Neural crest cell (in vitro differentiated cells): ENCODE measurements at regions not wholly inside any gene's neighbourhood (a gene's known extent, or its start where the extent isn't known, plus 50 kb on each side); places are given as distances from the start of the nearest gene placed in this dataset.

Source experiments
- DNase-seq: peaks from one replicate; pipeline ENCODE4 v3.0.0; 2021; ENCODE audit warnings: low read depth, mixed read lengths, low spot score
- H3K27ac Mint-ChIP-seq: one replicate; pipeline ENCODE4 v1.8.0; 2021; ENCODE audit warnings: mild to moderate bottlenecking, mixed read lengths; ENCODE audit not compliant: unreplicated experiment
- H3K27me3 Mint-ChIP-seq: 2 replicates; pipeline ENCODE4 v1.8.0; 2021; ENCODE audit warnings: low read depth, mild to moderate bottlenecking, mixed read lengths
- H3K36me3 Mint-ChIP-seq: 2 replicates; pipeline ENCODE4 v1.8.0; 2021; ENCODE audit warnings: low read depth, mild to moderate bottlenecking, mixed read lengths
- H3K4me1 Mint-ChIP-seq: 2 replicates; pipeline ENCODE4 v1.8.0; 2021; ENCODE audit warnings: mixed read lengths
- H3K4me3 Mint-ChIP-seq: one replicate; pipeline ENCODE4 v1.8.0; 2021; ENCODE audit warnings: mild to moderate bottlenecking, mixed read lengths
- H3K9me3 Mint-ChIP-seq: 2 replicates; pipeline ENCODE4 v1.8.0; 2021; ENCODE audit warnings: mixed read lengths
- CTCF ChIP-seq: fragments of 200-600 bp; sonication (generic); conservative IDR thresholded peaks from 2 replicates; pipeline ENCODE4 v1.5.0; 2021; ENCODE audit warnings: antibody characterized with exemption, mild to moderate bottlenecking

- H3K27me3 Mint-ChIP-seq: peaks cover 14% of the 10 kb centered on the region
- no peaks in the 10 kb centered on the region for H3K36me3 Mint-ChIP-seq
- DNase-seq: no peak
- H3K4me3 Mint-ChIP-seq: no peak overlapping the region
- TF ChIP-seq CTCF: no peak
- no peak overlapping the region for H3K27ac Mint-ChIP-seq
- no peaks in the 10 kb centered on the region for H3K4me1 Mint-ChIP-seq
- H3K9me3 Mint-ChIP-seq: no peaks in the 10 kb centered on the region
Measured at GRCh38 chr20:7695051-7695495, 245.2 kb downstream of the HAO1 start.

GRCh38 chr20:7695635-7696034 lies 244.6 kb downstream of the HAO1 start:
- no peak for TF ChIP-seq CTCF
- no peaks in the 10 kb centered on the region for H3K9me3 Mint-ChIP-seq
- DNase-seq: no peak
- H3K36me3 Mint-ChIP-seq: no peaks in the 10 kb centered on the region
- no peak overlapping the region for H3K4me3 Mint-ChIP-seq
- H3K27ac Mint-ChIP-seq: no peak overlapping the region
- H3K4me1 Mint-ChIP-seq: no peaks in the 10 kb centered on the region
- peaks cover 17% of the 10 kb centered on the region for H3K27me3 Mint-ChIP-seq

GRCh38 chr20:7696311-7696710 lies 243.9 kb downstream of the HAO1 start:
- no peak for DNase-seq
- Mint-ChIP-seq H3K4me1 (no peaks in the 10 kb centered on the region), H3K27ac (no peak overlapping the region), H3K4me3 (no peak overlapping the region), H3K36me3 (no peaks in the 10 kb centered on the region), H3K9me3 (no peaks in the 10 kb centered on the region), H3K27me3 (peaks cover 18% of the 10 kb centered on the region)
- no peak for TF ChIP-seq CTCF

GRCh38 chr20:7702141-7702540 lies 238.1 kb downstream of the HAO1 start:
- H3K4me3 Mint-ChIP-seq: no peak overlapping the region
- H3K4me1 Mint-ChIP-seq: no peaks in the 10 kb centered on the region
- no peaks in the 10 kb centered on the region for H3K36me3 Mint-ChIP-seq
- TF ChIP-seq CTCF: no peak
- no peaks in the 10 kb centered on the region for H3K9me3 Mint-ChIP-seq
- H3K27me3 Mint-ChIP-seq: peaks cover 28% of the 10 kb centered on the region
- no peak overlapping the region for H3K27ac Mint-ChIP-seq
- no peak for DNase-seq

GRCh38 chr20:7703551-7703961 lies 236.7 kb downstream of the HAO1 start:
- DNase-seq: no peak
- peaks cover 28% of the 10 kb centered on the region for H3K27me3 Mint-ChIP-seq
- no peak overlapping the region for H3K4me3 Mint-ChIP-seq
- H3K36me3 Mint-ChIP-seq: no peaks in the 10 kb centered on the region
- no peak overlapping the region for H3K27ac Mint-ChIP-seq
- no peak for TF ChIP-seq CTCF
- no peaks in the 10 kb centered on the region for H3K9me3 Mint-ChIP-seq
- no peaks in the 10 kb centered on the region for H3K4me1 Mint-ChIP-seq

- Mint-ChIP-seq H3K4me1 (no peaks in the 10 kb centered on the region), H3K27me3 (peaks cover 28% of the 10 kb centered on the region), H3K4me3 (no peak overlapping the region), H3K9me3 (no peaks in the 10 kb centered on the region), H3K36me3 (no peaks in the 10 kb centered on the region), H3K27ac (no peak overlapping the region)
- TF ChIP-seq CTCF: no peak
- DNase-seq: no peak
Measured at GRCh38 chr20:7703996-7704395, 236.3 kb downstream of the HAO1 start.
